ENCODE measurements at regions not wholly inside any gene's neighbourhood (a gene's known extent, or its start where the extent isn't known, plus 50 kb on each side); places are given as distances from the start of the nearest gene placed in this dataset.

DNA sequence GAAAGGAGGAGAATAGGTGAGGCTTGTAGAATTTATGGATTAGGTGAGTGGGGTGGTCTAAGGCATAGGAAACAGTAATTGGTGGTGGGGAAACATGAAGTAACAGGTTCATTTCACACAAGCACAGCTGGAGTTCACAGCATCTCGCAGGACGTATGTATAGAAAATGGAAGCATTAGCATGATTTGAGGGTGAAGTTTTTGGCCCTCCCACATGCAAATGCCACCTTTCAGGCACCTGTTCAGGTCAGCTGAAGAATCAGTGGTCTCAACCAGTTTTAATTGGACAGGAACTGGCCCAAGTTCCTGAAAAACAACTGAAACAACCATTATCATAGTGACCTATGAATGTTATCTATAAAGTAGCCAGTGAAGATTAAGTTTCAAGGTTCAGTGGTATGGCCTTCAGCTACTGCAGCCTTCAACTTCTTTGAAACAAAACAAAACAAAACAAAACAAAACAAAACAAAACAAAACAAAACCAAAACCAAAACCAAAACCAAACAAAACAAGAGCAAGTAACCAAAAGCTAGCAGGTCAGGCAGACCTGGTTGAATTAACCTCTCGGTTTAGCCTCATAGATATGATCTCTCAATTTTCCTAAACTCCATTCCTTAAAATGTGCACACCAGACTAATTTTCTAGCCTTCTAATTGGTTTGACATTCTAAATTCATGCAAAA lies 102.1 kb upstream of the SPHKAP start:
- no peak for DNase-seq

GRCh38 chr2:228282376-228282775 lies 100.9 kb upstream of the SPHKAP start:
- DNase-seq, result no peak

DNA sequence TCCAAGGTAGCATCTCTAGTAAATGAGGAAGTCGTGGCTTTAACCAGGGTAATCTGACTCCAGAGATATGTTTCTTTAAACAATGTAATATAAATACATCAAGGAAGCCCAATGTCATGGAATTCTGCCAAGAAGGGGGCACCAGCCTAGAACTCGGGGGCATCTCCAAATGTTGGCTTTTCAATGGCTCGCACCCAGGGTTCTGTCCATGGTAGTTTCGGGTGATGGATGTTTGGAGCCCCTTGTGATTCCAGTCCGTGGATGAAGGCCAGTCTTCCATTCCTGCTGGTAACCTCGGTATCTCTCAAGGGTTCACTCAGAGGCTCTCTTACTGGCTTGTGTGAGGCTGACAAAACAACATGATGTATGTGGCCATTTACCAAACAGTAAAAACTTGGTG lies 91.7 kb upstream of the SPHKAP start:
- DNase-seq, result no peak

DNA sequence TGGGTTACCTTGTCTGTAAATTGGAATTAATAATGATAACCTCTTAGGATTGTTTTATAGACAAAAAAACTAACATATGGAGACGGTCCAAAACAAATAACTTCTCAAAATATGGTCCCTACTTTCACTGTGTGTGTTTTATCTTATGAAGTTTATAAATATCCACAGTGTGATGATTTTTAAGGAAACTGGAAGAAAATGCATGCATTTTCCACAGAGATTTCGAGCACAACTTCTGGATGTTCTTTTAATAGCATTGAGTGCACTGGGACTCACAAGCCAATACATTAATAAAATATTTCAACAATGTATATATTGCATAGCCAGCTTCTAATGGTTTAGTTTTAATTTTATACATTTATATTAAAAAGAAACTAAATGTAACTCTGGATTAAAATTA lies 87.9 kb upstream of the SPHKAP start:
- DNase-seq, result no peak

GRCh38 chr2:228268756-228269155 lies 87.3 kb upstream of the SPHKAP start:
- DNase-seq, result no peak

DNA sequence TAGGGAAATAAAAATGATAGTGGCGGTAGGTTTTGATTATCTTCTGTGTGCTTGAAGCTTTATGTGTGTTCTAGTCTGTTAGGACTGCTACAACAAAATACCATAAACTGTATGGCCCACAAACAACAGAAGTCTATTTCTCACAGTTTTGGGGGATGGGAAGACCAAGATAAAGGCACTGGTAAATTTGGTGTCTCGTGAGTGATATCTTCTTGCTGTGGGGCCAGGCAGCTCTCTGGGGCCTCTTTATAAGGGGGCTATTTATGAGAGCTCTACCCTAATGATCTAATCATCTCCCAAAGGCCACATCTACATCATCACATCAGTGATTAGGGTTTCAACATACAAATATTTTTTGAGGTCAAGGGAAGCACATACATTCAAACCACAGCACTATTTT lies 86.8 kb upstream of the SPHKAP start:
- no peak for DNase-seq

DNA sequence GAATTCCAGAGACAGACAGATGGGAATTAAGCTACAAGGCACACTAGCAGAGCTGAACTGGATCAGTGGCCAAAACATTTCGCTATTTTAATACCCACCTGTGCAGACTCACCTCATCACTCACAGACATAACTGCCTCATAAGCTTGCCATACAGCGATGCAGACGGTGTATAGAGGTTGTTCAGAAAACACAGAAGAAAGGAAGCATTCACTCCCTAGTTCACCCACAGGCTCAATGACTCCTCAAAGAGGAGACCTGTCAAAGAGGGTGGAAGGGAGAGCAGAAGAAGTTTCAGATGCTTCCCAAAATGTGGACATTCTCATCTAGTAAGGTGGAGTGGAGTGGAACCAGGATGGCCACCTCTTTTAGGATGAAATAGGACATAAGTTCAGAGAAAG lies 81.7 kb upstream of the SPHKAP start:
- no peak for DNase-seq

DNA sequence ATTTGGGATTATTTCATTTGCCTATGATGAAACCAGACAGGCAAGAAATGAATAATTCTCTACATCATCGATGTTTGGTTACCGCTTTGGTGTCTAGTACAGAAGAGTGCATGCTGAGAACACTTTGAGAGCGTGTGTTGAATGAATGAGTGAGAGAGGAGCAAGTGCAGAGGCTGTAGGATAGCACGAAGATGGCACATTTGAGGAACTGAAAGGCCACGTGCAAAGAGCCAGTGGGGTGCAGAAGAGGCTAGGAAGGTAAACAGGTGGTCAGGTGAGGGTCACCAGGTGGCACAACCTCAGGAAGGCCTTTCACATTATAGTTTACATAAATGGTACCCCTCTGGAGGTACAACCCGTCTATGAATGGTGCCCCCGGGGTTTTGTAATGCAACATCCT lies 80.1 kb upstream of the SPHKAP start:
- DNase-seq, result no peak

- DNase-seq, result no peak
These were observed 75.9 kb upstream of the SPHKAP start for GRCh38 chr2:228257379-228257778.

DNA sequence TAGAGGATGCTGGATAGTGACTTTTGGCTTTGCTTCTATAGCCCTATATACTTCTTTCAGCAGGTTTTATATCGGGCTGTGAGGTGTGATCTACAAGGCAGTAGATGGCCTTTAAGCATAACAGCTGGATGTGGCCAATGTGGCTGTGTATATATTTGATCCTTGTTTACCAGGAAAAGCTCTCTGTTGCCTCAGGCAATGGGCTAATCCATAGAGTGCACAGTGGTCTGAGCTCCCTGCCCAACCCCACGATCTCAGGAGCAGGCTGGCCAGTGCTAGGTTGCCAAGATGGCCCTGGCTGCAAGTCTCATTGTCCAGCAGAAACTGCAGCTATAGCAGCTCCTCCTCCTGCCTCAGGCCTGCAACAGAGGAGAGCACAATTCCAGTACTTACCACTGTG lies 72.3 kb upstream of the SPHKAP start:
- DNase-seq, result no peak

DNA sequence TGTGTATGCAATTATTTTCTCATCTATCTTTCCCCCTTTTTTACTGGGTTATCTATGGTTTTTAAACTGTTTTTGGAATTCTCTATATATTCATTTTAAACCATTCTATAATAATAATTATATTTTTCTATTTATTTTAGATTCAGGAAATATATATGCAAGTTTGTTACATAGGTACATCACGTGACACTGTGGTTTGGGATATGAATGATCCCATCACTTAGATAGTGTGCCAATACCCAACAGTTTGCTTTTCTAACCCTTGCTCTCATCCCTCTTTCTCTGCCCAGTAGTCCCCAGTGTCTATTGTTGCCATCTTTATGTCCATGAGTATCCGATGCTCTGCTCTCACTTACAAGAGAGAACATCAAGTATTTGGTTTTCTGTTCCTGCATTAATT lies 65.8 kb upstream of the SPHKAP start:
- DNase-seq, result no peak

DNA sequence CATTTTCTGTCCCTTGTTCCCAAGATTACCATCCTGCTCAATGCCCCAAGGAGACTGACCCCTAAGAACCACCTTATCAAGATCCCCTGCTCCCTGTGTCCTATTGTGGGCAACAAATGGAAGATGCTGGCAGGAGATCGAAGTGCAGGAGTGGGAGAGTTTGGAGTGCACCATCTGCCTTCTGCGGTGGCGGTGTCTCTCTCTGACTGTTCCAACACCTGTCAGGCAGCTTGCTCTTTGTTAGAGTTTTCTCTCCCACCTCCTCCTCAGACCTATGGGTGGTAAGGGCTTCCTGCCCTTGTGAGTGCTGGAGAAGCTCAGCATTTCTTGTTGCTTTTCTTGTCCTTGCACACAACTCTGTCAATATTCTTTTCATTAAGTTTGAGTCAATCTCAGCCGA lies 64.1 kb upstream of the SPHKAP start:
- DNase-seq, result no peak

DNA sequence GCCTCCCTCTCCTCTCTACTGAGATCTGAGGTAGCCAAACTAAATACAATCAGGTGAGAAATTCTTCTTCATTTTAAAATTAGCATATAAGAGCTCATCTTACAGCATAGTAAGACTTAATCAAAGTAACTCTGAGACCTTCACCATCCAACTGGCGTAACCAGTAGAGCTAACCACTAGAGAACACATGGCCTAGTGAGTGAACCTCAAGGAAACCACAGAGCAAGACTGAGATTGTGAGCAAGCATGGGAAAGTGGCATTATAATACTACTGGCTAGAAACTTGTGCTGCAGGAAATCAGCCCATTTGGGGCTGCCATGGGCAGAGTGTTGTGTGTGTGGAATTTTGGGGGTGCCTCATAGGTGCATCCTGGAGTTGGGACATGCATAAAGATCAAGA lies 61.1 kb upstream of the SPHKAP start:
- no peak for DNase-seq

GRCh38 chr2:228239907-228240561 lies 58.5 kb upstream of the SPHKAP start:
- no peak for DNase-seq

DNA sequence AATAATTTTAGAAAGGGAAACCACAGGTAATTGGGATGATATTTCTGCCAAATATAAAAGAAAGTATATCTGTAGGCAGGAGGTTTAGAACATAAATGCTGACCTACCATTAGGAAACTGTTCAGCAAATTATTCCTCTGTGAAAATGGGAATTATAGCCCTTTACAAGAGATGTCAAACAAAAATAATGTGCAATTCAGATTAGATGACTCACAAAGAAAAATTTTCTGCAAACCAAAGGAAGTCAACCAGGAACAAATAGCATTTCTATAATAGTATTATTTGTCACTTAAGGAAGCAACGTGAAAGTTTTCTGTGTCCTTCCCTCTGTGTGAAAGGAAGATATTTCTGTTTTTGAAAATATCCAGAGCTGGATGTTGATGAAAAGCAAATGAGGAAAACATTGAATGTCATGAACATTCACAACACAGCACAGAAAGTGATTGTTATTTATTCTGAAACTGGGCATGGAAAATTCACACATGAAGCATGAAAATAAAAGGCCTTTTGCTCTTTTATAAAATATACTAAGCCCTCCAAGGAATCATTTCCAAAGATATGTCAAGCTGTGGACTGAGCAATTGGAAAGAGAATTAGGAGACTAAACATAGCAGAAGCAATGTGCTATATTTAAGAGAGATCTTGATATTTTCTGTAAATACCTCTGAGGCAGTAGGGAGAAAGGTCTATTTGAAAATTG lies 57.9 kb upstream of the SPHKAP start:
- DNase-seq, result no peak
